ENCODE measurements at regions not wholly inside any gene's neighbourhood (a gene's known extent, or its start where the extent isn't known, plus 50 kb on each side); places are given as distances from the start of the nearest gene placed in this dataset.

DNA sequence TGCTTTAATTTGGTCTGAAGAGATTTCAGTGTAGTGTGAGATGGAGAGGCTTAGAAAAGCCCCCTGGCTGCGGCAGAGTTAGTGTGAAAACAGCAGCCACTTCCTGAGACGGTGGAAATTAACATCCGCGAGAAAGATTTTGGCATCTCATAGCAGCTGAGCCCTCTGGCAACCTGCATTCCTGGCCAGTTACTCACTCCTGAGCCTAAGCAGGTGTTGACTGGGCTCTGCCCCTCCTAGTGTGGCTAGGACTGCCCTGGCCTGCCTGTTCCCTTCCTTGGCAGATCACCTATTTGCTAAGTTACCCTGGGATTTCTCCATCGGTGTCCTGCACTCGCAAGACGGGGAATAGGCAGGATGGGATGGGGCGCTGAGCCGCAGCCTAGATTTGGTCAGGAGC is 57.6 kb upstream of the LMTK2 start:
- Histone ChIP-seq H3K4me3 (ENCODE audit: low read depth, low read length) (no peak overlapping the region), H3K27ac (ENCODE audit: extremely low read depth, low read depth, low read length) (no peak overlapping the region), H3K4me1 (ENCODE audit: control insufficient read depth, insufficient read depth, low read length) (no peaks in the 10 kb centered on the region), H3K36me3 (ENCODE audit: control insufficient read depth in 2 of 2, insufficient read depth in 1 of 2, low read length in 2 of 2) (no peaks in the 10 kb centered on the region), H3K9me3 (ENCODE audit: control insufficient read depth, insufficient read depth, low read depth, low read length) (no peaks in the 10 kb centered on the region)
- CTCF ChIA-PET, result interaction anchor here (2.1 kb wide), 1 partner anchor 120 kb away, joined by 6 read pairs; no protein-coding TSS in a partner anchor
- TF ChIP-seq, protein P1, sequence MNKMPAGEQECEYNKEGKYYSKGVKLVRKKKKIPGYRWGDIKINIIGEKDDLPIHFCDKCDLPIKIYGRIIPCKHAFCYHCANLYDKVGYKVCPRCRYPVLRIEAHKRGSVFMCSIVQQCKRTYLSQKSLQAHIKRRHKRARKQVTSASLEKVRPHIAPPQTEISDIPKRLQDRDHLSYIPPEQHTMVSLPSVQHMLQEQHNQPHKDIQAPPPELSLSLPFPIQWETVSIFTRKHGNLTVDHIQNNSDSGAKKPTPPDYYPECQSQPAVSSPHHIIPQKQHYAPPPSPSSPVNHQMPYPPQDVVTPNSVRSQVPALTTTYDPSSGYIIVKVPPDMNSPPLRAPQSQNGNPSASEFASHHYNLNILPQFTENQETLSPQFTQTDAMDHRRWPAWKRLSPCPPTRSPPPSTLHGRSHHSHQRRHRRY (tag by site-specific recombination; IDR thresholded peaks at IDR 0.05), result no peak
- TF ChIP-seq ZNF394 (tag by site-specific recombination; IDR thresholded peaks at IDR 0.05; ENCODE audit: borderline replicate concordance), result no peak
- TF ChIP-seq ZNF280D (tag by site-specific recombination; IDR thresholded peaks at IDR 0.05), result no peak
- no peak for TF ChIP-seq ZNF416 (tag by site-specific recombination; IDR thresholded peaks at IDR 0.05)
- TF ChIP-seq AEBP2 (tag by site-specific recombination; IDR thresholded peaks at IDR 0.05; ENCODE audit: borderline replicate concordance), result no peak
- no peak for TF ChIP-seq ZFP41 (tag by site-specific recombination; IDR thresholded peaks at IDR 0.05; ENCODE audit: borderline replicate concordance)
- TF ChIP-seq ZFP37 (tag by site-specific recombination; IDR thresholded peaks at IDR 0.05), result no peak
- TF ChIP-seq, protein P2, sequence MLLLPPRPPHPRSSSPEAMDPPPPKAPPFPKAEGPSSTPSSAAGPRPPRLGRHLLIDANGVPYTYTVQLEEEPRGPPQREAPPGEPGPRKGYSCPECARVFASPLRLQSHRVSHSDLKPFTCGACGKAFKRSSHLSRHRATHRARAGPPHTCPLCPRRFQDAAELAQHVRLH (tag by site-specific recombination; IDR thresholded peaks at IDR 0.05), result no peak
- no peak for TF ChIP-seq KLF9 (tag by site-specific recombination; IDR thresholded peaks at IDR 0.05; ENCODE audit: low read depth)
- no peak for TF ChIP-seq ZNF549 (tag by site-specific recombination; IDR thresholded peaks at IDR 0.05)
- no peak for TF ChIP-seq SCRT1 (tag by site-specific recombination; IDR thresholded peaks at IDR 0.05; ENCODE audit: borderline replicate concordance)
- TF ChIP-seq ZNF558 (tag by site-specific recombination; IDR thresholded peaks at IDR 0.05), result no peak
- no peak for TF ChIP-seq GLI2 (tag by site-specific recombination; IDR thresholded peaks at IDR 0.05; ENCODE audit: borderline replicate concordance, low read depth)
- no peak for TF ChIP-seq ZNF600 (tag by site-specific recombination; IDR thresholded peaks at IDR 0.05)
- TF ChIP-seq MYNN (tag by site-specific recombination; IDR thresholded peaks at IDR 0.05; ENCODE audit: borderline replicate concordance), result no peak
- no peak for TF ChIP-seq SP2 (tag by site-specific recombination; IDR thresholded peaks at IDR 0.05)
- TF ChIP-seq, protein P3, sequence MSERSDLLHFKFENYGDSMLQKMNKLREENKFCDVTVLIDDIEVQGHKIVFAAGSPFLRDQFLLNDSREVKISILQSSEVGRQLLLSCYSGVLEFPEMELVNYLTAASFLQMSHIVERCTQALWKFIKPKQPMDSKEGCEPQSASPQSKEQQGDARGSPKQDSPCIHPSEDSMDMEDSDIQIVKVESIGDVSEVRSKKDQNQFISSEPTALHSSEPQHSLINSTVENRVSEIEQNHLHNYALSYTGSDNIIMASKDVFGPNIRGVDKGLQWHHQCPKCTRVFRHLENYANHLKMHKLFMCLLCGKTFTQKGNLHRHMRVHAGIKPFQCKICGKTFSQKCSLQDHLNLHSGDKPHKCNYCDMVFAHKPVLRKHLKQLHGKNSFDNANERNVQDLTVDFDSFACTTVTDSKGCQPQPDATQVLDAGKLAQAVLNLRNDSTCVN (tag by site-specific recombination; optimal IDR thresholded peaks at IDR 0.05), result no peak
- no peak for TF ChIP-seq ZSCAN4 (tag by site-specific recombination; IDR thresholded peaks at IDR 0.05)
- TF ChIP-seq ZSCAN23 (tag by site-specific recombination; IDR thresholded peaks at IDR 0.05), result no peak
- POLR2A ChIA-PET, result no interaction called here
